ENCODE measurements at regions not wholly inside any gene's neighbourhood (a gene's known extent, or its start where the extent isn't known, plus 50 kb on each side); places are given as distances from the start of the nearest gene placed in this dataset.

DNA sequence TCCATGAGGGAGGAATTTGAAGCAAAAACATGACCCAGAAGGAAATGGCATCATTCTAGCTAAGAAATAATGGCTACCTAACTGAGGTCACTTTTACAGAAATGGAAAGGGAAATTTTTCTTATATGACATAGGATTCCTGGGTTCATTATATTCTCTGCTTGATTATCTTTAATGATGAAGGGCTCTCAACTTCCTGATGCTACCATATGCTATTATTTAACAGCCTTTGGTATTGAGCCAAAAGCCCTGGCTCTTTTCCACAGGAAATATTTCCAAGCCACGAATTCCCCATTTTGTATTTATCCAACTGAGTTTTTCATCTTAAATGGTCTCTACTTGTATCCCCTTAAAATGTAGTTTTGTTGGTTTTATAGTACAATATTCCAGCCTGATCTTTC is 63.2 kb upstream of the NPAS2 start:
- TF ChIP-seq POLR2A (IDR thresholded peaks at IDR 0.05) (no peak), CTCF (IDR thresholded peaks at IDR 0.05) (no peak), POLR2AphosphoS5 (IDR thresholded peaks at IDR 0.05) (no peak), EP300 (IDR thresholded peaks at IDR 0.05) (no peak)

Data from suprapubic skin (tissue), 4 donors.